A172 (cell line): ENCODE measurements at regions not wholly inside any gene's neighbourhood (a gene's known extent, or its start where the extent isn't known, plus 50 kb on each side); places are given as distances from the start of the nearest gene placed in this dataset.
"Not testable (repeated sequence)": the region's sequence is repeated elsewhere in the genome, so short reads cannot be mapped to it uniquely, and the experiment has no call there.

Experiments
- DNase-seq: peaks from one replicate; pipeline ENCODE4 v3.0.0-alpha.2; 2015; ENCODE audit warnings: low spot score

- DNase-seq, result no peak
Measured at GRCh38 chr5:109575506-109575905, 114.2 kb upstream of the MAN2A1 start.

GRCh38 chr5:109574985-109575384 is 114.7 kb upstream of the MAN2A1 start:
- DNase-seq, result no peak

GRCh38 chr5:109573766-109574165 is 116.0 kb upstream of the MAN2A1 start:
- DNase-seq, result no peak

GRCh38 chr5:109573256-109573655 is 116.5 kb upstream of the MAN2A1 start:
- no peak for DNase-seq

DNA sequence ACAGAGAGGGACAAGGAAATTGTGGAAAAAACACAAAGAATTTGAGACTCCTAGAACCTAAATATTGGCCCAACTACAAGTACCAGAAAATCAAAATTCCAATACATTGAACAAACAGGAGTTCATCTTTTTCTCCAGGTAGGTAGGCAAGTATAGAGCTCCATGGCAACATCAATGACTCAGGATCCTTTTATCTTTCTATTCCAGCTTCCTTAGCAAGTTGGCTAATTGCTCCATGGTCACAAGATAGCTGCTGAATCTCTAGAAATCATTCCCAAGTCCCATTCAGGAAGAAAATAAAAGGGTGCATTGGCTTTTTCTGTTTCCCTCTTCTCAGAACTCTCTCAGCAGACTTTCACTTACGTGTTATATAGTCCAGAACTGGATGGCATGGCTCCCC is 117.9 kb upstream of the MAN2A1 start:
- no peak for DNase-seq

- DNase-seq, result no peak
Measured at GRCh38 chr5:109570362-109570874, 119.3 kb upstream of the MAN2A1 start.

DNA sequence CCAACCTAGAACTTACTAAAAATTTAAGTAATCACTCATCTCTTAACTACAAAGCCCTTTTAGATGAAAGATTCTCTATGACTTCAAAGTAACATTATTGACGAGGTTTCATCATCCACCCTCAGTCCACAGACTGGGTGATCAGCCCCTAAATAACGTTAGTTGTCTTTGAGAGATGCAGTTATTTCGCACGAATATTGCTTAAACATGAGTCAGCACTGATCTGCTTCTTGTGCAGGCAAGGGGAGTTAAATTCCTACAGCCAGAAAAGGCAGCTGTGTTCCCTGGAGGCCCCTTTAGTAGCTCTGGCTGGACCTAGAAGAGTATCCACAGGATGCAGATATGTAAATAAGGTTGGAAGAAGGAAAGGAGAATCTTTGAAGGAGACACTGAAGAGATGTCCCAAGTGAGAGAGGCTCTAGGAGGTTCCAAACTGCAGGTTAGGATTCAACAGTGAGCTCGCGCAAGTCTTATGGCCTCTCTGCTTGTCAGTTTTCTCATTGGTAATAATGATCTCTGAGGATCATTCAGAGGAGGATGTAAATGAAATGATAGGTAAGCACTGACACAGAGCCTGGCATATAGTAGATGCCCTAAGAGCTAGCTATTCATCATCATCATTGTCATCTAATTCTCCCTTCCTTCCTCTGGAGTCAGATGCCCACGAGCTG is 122.2 kb upstream of the MAN2A1 start:
- DNase-seq, result no peak

GRCh38 chr5:109566361-109566760 is 123.4 kb upstream of the MAN2A1 start:
- no peak for DNase-seq

DNA sequence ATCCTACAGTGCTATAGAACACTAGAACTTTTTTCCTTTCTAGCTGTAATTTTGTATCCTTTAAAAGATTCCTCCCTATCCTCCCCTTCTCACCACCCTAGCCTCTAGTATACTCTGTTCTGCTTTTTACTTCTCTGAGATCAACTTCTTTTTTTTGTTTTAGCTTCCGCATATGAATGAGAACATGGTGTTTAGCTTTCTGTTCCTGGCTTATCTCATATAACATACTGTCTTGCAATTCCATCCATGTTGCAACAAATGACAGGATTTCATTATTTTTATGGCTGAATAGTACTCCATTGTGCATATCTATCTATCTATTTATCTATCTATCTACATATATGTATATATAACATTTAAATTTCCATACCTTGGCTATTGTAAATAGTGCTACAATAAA is 126.0 kb upstream of the MAN2A1 start:
- DNase-seq, result no peak

GRCh38 chr5:109563189-109563588 is 126.5 kb upstream of the MAN2A1 start:
- no peak for DNase-seq

GRCh38 chr5:109562441-109562840 is 127.3 kb upstream of the MAN2A1 start:
- no peak for DNase-seq

GRCh38 chr5:109561447-109561846 is 128.3 kb upstream of the MAN2A1 start:
- no peak for DNase-seq

DNA sequence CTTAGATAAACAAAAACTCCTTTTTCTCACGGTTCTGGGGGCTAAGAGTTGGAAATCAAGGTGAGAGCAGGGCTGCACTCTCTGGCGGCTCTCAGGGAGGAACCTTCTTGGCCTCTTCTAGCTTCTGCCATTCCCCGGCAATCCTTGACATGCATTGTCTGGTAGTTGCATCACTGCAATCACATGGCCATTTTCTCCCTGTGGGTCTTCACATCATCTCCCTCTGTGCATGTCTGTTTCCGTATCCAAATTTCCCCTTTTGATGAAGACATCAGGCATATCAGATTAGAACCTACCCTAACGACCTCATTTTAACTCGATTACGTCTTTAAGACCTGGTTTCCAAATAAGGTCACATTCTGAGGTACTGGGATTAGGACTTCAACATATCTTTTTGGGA is 129.2 kb upstream of the MAN2A1 start:
- no peak for DNase-seq

- no peak for DNase-seq
Measured at GRCh38 chr5:109558952-109559351, 130.8 kb upstream of the MAN2A1 start.

DNA sequence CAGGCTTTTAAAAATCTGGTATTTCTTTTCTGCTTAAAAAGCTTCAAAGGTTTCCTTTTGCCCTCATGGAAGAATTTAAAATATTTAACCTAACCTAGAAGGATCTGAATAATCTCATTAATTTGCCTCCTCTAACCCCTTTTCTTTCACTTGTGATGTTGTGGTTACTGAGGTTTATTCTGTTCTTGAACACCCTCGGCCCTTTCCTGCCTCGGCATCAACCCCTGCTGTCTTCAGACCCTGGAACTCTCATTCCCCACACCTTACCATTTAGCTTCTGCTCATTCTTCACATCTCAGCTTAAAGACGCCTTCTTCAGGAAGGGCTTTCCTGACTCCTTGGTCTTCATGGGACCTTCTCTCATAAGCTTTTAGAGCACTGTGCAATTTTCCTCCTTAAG is 131.4 kb upstream of the MAN2A1 start:
- DNase-seq, result no peak

GRCh38 chr5:109553846-109554245 is 135.9 kb upstream of the MAN2A1 start:
- no peak for DNase-seq

GRCh38 chr5:109551234-109551633 is 138.5 kb upstream of the MAN2A1 start:
- DNase-seq, result not testable (repeated sequence)

GRCh38 chr5:109550077-109550476 is 139.7 kb upstream of the MAN2A1 start:
- no peak for DNase-seq

GRCh38 chr5:109546461-109546860 is 136.7 kb upstream of the PJA2 start:
- DNase-seq, result no peak

- not testable (repeated sequence) for DNase-seq
Measured at GRCh38 chr5:109544873-109545272, 135.1 kb upstream of the PJA2 start.

- DNase-seq, result not testable (repeated sequence)
Measured at GRCh38 chr5:109538692-109539091, 128.9 kb upstream of the PJA2 start.

GRCh38 chr5:109535090-109535489 is 125.3 kb upstream of the PJA2 start:
- DNase-seq, result not testable (repeated sequence)

DNA sequence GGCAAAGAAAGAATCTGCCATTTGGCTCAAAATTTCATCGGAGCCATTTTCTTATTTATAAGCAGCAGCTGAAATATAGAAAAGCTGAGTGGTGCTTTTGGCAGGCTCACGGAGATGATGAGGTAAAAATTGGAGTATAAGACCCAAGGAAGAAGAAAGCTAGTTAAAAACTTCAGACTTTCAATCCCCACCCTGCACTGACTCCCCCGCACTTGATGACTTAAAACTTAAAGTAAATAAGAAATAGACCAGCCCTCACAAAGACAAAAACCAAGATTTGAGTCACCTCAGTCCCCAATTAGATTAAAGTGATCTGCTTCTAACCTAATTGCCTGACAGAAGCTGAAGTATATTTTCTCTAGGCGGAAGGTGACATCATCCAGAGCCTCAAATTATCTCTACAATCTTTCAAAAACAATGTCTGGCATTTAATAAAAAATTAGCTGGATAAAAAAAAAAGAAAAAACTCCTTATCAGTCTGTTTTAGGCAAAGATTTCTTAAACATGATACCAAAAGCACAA is 124.0 kb upstream of the PJA2 start:
- DNase-seq, result peak; percentile 69
